Kidney epithelial cell (primary cell): ENCODE measurements at regions not wholly inside any gene's neighbourhood (a gene's known extent, or its start where the extent isn't known, plus 50 kb on each side); places are given as distances from the start of the nearest gene placed in this dataset.

ENCODE experiments used
- DNase-seq: peaks from one replicate; pipeline ENCODE4 v3.0.0-alpha.2; 2010; ENCODE audit warnings: low read depth
- H3K27me3 ChIP-seq: 2 replicates; pipeline ENCODE4 v1.6.0; 2011; ENCODE audit warnings: low read length; ENCODE audit not compliant: control insufficient read depth, insufficient read depth
- H3K36me3 ChIP-seq: 2 replicates; pipeline ENCODE4 v1.5.1; 2011; ENCODE audit warnings: low read length; ENCODE audit not compliant: control insufficient read depth, insufficient read depth
- H3K4me3 ChIP-seq: 2 replicates; pipeline ENCODE4 v1.5.1; 2011; ENCODE audit warnings: low read depth, mild to moderate bottlenecking, control low read depth, low read length
- TF ChIP-seq, protein P1 (sequence below): IDR thresholded peaks from 2 replicates; pipeline ENCODE4 v1.5.1; 2011; ENCODE audit warnings: mild to moderate bottlenecking, moderate library complexity, low read length, control low read depth, inconsistent platforms; ENCODE audit not compliant: insufficient read depth, poor library complexity, severe bottlenecking

DNA sequence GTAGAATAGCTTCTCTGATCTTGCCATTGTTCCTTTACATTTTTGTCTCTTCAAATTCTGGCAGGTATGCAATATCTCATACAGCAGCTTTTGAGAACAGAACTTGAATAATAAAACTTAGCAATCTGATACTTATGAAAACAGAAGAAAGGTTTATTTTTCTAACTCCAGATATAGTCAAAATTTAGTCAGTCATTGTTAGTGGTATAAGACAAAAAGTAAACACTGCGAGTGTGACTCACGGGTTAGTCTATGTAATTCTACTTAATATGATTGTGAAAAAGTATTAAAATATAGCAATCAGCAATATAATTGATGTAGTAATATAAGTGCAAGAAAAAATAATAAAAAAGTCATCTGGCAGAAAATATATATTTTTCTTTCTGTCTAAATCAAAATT lies 910.4 kb downstream of the DNAH5 start:
- DNase-seq, result no peak
- Histone ChIP-seq H3K27me3 (no peaks in the 10 kb centered on the region), H3K36me3 (no peaks in the 10 kb centered on the region), H3K4me3 (no peak overlapping the region)
- TF ChIP-seq, protein P1, sequence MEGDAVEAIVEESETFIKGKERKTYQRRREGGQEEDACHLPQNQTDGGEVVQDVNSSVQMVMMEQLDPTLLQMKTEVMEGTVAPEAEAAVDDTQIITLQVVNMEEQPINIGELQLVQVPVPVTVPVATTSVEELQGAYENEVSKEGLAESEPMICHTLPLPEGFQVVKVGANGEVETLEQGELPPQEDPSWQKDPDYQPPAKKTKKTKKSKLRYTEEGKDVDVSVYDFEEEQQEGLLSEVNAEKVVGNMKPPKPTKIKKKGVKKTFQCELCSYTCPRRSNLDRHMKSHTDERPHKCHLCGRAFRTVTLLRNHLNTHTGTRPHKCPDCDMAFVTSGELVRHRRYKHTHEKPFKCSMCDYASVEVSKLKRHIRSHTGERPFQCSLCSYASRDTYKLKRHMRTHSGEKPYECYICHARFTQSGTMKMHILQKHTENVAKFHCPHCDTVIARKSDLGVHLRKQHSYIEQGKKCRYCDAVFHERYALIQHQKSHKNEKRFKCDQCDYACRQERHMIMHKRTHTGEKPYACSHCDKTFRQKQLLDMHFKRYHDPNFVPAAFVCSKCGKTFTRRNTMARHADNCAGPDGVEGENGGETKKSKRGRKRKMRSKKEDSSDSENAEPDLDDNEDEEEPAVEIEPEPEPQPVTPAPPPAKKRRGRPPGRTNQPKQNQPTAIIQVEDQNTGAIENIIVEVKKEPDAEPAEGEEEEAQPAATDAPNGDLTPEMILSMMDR, result no peak

DNA sequence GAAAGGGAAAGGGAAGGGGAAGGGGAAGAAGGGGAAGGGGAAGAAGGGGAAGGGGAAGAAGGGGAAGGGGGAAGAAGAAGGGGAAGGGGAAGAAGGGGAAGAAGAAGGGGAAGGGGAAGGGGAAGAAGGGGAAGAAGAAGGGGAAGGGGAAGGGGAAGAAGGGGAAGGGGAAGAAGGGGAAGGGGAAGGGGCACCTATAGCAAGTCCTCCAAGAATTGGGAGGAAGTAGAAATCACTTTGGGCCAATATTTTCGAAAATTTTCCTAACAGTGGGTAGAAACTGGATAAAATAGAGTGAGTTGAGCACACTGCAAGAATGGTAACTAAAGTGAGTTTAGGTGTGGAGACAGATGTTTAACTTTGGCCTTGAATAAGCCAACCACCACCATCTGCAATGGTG lies 915.3 kb downstream of the DNAH5 start:
- Histone ChIP-seq H3K4me3 (no peak overlapping the region), H3K27me3 (no peaks in the 10 kb centered on the region), H3K36me3 (no peaks in the 10 kb centered on the region)
- TF ChIP-seq, protein P1, result no peak
- DNase-seq, result no peak

DNA sequence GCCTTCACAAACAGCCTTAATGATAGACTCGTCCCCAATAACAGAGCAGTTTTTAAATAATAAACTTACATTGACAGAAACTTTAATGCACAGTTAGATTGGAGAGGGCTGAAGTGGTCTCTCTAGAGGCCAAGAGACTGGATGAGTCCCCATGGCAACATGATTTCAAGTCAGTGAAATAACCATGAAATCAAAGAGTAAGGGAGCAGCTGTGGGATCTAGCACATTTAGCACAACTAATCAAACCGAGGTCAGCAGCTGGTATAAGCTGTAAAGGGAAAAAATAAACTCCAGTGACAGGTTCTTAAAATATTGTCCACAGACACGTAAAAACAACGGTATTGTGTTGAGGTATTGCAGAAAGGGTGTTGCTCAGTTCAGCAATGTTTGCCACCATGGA lies 916.6 kb downstream of the DNAH5 start:
- Histone ChIP-seq H3K27me3 (no peaks in the 10 kb centered on the region), H3K36me3 (no peaks in the 10 kb centered on the region), H3K4me3 (no peak overlapping the region)
- no peak for DNase-seq
- TF ChIP-seq, protein P1, result no peak

DNA sequence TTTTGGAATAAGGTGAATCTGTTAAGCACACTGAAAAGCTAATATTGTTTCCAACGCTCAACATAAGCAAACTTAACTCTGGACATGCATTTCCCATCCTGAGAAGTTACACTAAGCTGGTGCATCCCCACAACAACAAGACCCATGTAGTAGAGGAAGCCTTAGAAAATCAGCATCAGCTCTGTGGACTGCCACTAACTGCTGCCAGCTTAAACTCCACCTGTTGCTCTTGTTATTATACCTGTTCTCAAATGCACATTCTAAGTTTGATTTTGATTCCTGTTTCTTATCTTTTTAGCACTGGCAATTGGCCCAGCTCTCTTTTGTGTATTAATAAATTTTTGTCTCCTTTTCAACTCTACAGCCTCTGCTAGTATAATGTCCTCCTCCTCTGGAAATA lies 924.8 kb downstream of the DNAH5 start:
- no peak for DNase-seq
- Histone ChIP-seq H3K36me3 (no peaks in the 10 kb centered on the region), H3K4me3 (no peak overlapping the region), H3K27me3 (no peaks in the 10 kb centered on the region)
- TF ChIP-seq, protein P1, result no peak

DNA sequence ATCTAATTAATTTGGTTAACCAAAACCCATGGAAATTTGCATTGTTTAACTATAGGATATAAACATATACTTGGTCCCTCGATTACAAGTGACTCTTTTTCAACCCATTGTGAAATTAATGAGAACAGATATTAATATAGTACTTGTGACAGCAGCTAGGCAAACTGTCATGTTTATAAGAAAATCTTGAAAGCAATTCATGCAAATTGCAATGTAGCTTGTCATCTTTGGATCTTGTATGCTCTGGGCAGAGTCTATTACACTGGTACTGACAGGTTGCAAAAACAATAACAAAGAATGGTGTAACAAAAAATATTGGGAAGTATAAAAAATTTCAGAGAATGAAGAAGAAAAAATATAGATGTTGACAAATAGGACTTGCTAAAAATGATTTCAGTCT lies 941.0 kb downstream of the DNAH5 start:
- Histone ChIP-seq H3K36me3 (no peaks in the 10 kb centered on the region), H3K27me3 (no peaks in the 10 kb centered on the region), H3K4me3 (no peak overlapping the region)
- DNase-seq, result no peak
- TF ChIP-seq, protein P1, result no peak

DNA sequence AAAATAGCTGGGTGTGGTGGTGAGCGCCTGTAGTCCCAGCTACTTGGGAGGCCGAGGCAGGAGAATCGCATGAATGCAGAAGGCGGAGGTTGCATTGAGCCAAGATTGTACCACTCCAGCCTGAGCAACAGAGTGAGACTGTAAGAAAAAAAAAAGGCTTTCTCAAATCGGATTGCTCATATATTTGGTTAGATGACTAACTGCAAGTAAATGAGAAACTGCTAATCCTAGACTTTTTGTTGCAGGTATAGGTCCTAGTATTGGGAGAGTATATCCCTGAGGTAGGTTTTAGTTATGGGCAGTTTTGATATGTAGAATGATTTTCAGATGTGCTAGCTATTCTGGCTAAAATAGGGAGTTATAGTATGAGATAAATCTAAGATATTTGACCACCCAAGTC lies 944.8 kb downstream of the DNAH5 start:
- DNase-seq, result no peak
- Histone ChIP-seq H3K4me3 (no peak overlapping the region), H3K36me3 (no peaks in the 10 kb centered on the region), H3K27me3 (no peaks in the 10 kb centered on the region)
- TF ChIP-seq, protein P1, result no peak
